Activated CD8-positive, alpha-beta memory T cell treated with anti-CD3 and anti-CD28 coated beads, Interleukin-2, amount 50 U/mL, for 48 hours (primary cell): ENCODE measurements at regions not wholly inside any gene's neighbourhood (a gene's known extent, or its start where the extent isn't known, plus 50 kb on each side); places are given as distances from the start of the nearest gene placed in this dataset.
"Not testable (repeated sequence)": the region's sequence is repeated elsewhere in the genome, so short reads cannot be mapped to it uniquely, and the experiment has no call there.

Source experiments
- DNase-seq: peaks from one replicate; pipeline ENCODE4 v3.0.0-alpha.2; 2020

DNA sequence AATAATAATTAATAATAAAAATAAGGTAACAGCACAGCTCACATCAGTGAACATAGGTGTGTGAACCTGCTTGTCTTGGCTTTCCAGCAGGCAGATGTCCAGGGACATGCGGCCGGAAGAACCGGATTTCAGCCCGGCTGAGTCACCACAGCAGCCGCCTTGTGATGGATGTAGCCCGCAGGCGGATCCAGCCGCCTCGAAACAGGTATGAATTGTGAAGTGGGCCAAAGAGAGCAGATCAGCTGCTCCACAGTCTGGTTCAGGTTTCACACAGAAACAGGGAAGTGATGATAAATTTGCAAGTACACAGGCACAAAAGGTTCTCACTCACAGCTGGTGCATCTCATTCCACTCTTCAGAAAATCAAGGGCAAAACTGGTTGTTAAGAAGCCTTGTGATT lies 55.1 kb downstream of the ID4 start:
- no peak for DNase-seq

DNA sequence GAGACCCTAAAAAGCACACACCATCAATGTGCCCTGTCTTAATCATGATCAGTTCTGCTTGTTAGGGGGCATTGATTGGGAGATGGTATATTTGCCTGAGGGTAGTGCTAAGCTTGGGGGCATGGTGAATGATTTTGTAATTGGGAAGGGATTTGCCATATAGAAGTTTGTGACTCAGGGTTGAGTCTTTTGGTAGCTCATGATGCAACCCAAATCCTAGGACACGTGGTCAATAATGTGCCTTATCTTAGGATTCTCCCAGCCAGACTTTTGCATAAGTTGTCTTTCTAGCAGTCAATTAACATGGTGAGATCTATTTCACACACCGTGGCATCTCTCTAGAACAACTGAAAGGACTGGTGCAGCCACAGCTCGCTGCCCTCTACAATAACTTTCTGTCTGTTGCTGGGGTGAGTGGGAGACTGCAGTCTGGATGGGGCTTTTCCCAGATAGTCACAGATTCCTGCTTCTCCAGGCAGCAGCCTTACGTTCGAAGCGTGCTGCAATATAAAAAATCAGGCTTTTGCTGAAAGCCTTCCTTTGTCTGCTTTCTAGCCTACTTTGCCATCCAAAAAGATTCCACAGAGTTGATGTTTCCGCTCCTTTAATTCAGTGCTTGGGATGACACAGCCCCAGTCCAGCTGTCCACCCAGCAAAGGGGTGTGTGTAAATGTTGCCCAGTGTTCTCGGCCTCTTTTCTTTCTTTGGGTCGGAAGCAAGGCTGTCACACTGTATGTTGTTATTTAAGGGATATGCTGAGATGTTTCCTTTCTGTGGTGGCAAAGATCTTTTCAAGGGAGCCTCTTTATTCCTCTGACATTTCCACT lies 58.9 kb downstream of the ID4 start:
- no peak for DNase-seq

DNA sequence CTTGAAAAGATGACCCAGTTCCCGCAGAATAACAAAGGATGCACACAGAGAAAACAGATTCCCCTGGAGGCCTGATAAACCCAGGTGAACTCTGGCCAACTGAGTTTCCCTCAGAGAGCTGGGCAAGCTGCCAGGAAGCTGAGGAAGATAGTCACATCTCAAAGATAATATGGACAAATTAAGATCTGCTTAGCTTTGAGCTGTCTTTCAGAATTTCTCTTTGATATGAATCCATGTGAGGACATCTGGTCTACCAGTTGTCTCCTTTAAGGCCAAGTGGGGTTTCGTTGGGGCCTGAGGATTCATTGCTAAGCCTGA lies 59.5 kb downstream of the ID4 start:
- DNase-seq, result no peak

DNA sequence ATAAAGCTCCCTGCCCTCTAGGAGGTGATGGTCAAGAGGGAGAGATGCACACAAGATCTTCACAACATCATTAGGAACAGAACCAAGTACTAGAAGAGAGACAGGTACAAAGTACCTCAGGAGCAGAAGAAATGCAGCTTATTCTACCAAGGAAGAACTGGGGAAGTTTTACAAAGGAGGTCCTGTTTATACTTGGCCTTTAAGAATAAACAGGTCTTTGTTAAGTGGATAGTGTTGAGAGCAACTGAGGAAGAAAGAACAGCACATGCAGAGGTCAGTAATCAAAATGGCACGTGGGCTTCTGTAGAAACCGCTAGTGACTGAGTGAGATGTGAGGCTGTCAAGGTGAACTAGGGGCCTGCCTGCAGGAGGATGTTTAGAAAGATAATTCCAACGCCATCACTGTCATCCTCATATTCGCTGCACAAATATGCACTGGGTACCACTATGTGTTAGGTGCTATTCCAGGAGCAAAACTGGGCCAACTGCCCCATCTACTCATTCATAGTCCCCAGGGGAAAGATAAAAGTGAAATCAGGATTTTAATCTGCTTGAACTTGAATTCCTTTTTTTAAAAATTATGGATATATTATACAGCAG lies 61.1 kb downstream of the ID4 start:
- DNase-seq, result no peak

DNA sequence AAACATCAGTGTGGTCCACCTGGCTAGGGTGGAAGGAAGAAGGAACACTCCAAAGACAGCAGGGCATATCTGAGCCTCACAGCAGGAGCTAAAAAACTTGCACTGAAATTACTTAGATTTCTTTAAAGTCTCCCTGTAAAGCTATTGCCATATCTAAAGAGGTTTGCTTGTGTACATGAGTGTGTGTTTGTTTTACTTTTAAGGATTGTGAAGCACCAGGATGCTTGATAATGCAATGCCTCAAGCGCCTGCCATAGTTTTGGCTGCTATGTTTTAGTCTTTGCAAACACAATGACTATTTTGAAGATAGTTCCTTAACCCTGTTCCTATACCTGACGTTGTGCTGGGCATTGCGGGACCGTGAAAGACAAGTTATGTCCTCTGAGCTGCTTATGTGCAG lies 65.0 kb downstream of the ID4 start:
- no peak for DNase-seq

DNA sequence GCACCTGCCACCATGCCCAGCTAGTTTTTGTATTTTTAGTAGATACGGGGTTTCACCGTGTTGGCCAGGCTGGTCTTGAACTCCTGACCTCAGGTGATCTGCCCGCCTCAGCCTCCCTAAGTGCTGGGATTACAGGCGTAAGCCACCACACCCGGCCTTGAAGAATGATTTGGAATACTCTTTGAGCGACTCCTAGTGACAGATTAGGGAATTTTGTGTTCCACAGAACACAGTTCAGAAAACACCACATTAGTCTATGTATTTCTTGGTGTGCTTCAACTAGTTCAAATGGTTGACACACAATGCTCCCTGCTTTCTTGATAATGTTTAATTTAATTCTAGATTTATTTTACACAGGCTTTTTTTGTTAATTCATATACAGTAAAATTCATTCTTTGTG lies 67.2 kb downstream of the ID4 start:
- not testable (repeated sequence) for DNase-seq

DNA sequence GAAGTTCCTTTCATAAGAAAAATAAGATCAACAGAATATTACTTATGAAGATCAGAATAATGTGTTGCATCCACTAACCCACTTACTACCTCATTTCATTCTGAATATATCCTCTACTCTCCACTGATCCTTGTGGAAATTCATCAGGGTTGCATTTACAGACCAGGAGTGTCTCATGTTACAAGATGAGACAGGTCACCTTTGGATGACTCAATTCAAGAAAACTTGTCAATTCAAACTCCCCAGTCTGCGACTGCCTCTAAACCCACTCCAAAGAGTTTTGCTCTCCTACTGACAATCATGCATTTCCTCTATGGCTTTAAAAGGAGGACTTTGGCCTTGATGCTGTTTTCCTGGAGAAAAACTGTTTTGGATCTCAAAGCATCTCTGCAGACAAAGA lies 68.4 kb downstream of the ID4 start:
- DNase-seq, result no peak

DNA sequence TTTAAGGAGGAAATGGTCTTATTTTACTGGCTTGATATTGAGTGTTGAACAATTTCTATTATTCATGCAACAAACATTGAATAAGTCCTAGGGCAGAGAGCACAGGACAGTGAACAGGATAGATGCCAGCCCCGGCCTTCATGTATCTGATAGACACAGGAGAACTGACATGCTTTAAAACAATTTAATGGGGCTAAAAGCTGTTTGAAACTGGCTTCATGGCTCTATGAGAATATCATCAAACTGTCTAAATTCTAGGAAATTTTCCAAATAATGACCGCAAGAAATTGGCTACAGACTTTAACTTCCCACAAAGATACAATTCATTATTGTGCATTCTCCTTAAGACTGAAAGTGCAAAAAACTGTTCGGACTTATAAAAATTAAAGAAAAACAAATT lies 69.0 kb downstream of the ID4 start:
- DNase-seq, result no peak

DNA sequence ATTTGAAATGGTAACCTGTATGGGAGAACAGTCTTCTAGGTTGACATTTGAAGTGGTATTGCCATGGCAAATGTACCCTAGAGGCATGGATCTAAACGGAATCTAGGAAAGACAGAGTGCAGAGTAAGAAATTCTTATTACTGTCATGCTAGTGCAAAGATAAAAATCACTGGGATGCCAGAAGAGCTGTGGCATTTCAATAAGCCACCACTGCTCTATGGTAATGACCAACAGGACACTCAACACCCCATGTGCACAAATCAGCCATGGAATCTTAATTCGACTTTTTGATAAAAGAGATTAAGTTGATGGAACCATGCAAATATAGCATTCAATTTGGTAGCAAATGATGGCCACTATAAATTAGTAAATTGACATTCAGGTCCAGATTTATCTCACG lies 74.1 kb downstream of the ID4 start:
- DNase-seq, result no peak

DNA sequence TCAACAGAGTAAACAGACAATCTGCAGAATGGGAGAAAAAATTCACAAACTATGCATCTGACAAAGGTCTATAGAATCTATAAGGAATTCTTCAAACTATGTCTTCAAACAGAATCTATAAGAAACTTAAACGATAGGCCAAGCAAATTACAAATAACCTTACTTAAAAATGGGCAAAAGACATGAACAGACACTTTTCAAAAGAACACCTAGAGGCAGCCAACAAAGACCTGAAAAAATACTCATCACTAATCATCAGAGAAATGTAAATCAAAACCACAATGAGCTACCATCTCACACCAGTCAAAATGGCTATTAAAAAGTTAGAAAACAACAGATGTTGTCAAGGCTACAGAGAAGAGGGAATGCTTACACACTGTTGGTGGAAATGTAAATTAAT lies 81.3 kb downstream of the ID4 start:
- no peak for DNase-seq

DNA sequence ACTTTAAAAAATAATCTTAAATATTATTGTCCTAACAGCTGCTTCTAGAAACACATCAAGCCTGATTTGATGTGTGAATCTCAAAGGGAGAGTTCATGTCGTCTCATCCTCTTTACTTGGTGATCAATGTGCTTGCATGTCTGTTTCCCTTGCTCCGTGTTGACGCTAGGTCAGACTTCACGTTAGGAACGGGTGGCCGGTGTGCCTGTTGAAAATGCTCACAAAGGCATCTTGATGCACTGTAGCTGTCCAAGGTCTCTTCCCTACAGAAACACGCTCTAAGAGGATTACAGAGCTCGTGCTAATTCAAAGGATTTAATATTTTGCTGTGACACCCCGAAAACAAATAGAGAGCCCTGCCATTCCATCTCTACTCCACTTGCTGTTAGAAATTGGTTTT lies 84.6 kb downstream of the ID4 start:
- DNase-seq, result no peak

DNA sequence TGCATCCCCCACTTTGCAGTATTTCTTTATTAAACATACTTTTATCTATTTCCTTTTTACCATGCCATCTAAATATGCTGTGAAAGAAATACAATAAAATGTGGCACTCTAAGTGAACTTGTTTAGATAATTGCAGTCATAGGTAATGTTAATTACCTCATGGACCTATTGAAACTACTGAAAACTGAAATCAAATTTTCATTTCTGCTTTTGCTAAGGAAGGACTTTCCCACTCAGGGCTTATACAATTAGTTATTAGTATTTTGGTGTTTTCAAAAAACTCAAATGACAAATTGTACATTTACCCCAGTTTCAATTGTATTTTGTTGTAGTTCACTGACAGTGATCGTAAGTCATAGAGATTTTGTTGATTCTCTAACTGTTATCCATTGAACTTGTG lies 88.4 kb downstream of the ID4 start:
- no peak for DNase-seq

DNA sequence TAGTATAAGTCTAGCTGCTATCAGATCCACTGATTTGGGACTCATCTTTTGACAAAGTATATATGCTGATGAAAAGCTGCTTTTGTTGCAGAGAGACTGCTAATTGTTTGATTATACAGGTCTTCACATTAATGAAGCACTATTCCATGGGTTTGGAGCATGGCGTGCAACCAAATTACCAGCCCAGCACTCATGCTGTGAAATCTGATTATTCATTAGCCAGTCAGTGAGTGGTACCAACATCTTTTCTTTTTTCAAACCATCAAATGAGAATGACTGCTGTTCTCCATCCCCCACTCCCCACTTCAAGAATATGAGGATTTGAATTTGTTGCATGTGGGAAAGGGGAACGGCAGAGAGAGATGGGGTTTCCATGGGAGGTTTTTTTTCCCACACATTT lies 91.3 kb downstream of the ID4 start:
- no peak for DNase-seq

DNA sequence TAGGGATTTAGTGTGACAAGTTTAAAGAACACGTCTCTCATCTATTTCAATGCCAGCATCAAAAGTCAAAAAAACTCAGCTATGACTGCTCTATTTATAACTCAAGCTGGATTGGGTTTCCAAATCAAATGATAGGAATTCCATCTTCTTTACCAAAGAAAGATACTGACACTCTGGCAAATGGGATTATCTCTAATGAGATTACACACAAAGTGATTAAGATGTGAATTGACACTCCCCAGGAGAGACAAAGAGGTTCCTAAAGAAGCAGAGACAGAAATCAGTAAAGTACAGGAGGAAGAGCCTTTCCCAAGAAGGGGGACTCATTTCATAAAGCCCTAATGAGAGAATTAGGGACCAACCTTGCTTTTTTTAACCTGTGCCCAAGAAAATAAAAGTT lies 92.1 kb downstream of the ID4 start:
- no peak for DNase-seq

DNA sequence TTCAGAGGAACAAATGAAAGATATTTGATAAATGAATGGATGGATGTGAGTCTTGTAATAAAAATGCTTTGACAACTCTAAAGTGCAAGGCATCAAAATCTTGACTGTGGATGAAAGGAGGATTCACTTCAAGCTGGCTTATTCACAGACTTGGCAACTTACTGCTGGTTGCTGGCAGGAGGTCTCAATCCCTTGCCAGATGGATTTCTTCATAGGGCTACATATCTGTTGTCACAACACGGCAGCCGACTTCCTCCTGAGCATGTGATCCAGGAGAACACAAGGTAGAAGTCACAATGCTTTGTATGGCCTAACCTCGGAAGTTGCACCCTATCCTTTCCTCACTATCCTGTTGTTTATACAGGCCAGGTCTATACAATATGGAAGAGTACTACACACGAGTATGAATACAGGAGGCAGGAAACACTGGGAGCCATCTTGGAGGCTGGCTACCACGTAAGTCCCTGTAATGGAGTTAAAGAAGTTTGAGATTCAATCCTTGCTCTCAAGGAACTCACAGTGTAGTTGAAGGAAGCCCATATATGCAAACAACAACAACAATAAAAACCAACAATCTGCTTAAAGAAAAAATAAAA lies 97.9 kb downstream of the ID4 start:
- DNase-seq, result no peak

DNA sequence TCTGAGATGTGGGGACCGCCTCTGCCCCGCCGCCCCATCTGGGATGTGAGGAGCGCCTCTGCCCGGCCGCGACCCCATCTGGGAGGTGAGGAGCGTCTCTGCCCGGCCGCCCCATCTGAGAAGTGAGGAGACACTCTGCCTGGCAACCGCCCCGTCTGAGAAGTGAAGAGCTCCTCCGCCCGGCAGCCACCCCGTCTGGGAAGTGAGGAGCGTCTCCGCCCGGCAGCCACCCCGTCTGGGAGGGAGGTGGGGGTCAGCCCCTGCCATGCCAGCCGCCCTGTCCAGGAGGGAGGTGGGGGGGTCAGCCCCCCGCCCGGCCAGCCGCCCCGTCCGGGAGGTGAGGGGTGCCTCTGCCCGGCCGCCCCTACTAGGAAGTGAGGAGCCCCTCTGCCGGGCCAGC lies 102.2 kb downstream of the ID4 start:
- DNase-seq, result not testable (repeated sequence)

DNA sequence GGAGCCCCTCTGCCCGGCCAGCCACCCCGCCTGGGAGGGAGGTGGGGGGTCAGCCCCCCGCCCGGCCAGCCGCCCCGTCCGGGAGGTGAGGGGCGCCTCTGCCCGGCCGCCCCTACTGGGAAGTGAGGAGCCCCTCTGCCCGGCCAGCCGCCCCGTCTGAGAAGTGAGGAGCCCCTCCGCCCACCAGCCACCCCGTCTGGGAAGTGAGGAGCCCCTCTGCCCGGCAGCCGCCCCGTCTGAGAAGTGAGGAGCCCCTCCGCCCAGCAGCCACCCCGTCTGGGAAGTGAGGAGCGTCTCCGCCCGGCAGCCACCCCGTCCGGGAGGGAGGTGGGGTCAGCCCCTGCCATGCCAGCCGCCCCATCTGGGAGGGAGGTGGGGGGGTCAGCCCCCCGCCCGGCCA lies 102.8 kb downstream of the ID4 start:
- DNase-seq, result not testable (repeated sequence)

DNA sequence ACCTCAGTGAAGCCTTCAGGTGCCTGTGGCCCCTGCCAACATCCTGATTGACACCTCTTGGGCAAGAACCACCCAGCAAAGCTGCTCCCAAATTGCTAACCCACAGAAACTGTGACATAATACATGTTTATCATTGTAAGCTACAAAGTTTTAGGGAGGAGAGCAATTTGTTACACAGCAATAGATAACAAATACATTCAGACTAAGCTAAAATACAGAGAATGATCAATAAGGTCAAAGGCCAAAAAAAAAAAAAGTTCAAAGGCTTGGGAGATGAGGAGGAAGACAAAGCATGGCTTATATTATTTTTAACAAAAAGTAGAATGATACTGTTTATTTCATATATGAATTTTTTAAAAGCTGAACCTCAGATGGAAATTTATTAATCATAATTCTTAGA lies 105.9 kb downstream of the ID4 start:
- DNase-seq, result no peak

DNA sequence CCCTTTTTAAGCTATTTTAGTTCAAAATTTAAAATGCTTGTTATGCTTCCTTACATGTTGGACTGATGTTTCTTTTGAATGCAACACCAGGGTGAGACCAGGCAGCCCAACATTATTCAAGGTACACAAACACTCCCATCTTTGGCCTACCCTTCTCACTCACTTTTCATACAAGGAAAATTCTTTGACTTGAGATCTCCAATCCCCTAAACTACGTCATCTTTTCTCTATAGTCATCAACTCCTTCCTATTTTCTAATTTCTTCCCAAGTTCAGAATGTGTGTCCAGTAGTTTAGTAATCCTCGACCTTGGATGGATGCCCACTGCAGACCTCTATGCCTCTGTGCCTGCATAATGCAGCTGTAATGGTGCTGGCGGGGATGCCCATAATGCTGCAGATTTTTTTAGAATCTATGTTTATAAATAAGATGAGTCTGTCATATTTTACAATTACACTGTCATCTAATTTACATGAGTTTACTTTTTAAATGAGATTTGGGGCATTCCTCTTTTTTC lies 108.7 kb downstream of the ID4 start:
- no peak for DNase-seq

DNA sequence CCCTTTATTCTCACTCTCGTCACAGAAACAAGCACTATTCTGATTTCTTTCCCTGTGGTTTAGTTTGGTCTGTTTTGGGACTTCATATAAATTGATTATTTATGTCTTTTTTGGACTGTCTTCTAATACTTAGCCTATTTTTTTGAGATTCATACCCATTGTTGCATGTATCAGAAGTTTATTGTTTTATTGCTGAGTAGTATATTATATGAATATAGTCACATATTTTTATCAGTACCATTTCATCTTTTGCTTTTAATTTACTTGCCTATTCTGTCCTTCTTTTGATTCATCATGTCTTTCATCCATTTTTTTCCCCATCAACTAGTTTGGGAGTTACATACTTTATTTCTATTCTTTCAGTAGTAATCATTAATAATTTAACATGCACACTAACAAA lies 112.0 kb downstream of the ID4 start:
- DNase-seq, result no peak

DNA sequence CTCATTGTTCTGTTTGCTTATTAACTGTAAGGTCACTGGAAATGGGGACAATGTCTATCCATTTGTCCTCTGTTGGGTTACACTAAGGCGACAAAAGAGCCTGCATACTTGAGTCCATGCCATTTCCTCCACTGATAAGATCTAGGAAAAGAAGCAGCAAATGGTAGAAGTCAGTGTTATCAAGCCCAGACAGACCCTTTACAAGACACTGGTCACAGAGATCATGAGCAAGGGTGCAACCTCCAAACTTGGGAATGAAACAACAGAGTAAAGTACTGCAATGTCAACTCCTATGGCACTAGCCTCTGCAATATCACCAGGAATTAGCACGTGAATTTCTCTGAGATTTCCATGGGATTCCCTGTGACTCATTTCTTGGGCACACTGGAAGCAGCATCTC lies 126.9 kb downstream of the ID4 start:
- no peak for DNase-seq

DNA sequence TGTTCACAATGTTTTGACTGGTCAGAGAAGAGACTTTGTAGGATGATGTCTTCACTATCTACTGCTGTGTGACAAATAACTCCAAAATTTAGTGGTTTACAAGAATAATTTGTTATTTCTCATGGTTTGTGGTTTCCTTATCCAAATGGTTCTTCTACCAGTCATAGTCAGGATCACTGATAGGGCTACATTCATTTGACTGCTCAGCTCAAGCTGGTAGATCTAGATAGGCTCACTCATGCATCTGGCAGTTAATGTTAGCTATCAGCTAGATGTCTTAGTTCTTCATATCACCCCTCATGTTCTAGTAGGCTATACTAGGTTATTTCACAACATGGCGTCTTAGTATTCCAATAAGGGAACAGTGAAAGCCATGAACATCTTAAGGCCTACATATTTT lies 131.0 kb downstream of the ID4 start:
- no peak for DNase-seq

DNA sequence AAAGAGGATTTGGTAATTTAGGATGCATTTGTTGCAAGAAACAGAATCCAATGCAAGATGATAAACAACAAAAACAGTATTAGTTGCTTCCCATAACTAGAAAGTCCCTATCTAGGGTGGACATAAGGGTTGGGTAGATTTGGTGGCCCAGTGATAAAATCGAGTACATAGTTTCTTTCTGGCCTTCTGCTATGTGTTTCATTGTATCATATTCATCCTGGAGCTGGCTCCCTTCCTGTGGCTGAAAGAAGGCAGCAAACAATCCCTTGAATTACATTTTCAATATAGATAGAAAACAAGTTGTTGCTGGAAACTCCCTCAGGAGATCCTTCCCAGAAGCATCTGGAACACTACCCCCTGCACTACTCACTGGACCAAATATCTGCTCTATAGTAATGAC lies 135.1 kb downstream of the ID4 start:
- no peak for DNase-seq

DNA sequence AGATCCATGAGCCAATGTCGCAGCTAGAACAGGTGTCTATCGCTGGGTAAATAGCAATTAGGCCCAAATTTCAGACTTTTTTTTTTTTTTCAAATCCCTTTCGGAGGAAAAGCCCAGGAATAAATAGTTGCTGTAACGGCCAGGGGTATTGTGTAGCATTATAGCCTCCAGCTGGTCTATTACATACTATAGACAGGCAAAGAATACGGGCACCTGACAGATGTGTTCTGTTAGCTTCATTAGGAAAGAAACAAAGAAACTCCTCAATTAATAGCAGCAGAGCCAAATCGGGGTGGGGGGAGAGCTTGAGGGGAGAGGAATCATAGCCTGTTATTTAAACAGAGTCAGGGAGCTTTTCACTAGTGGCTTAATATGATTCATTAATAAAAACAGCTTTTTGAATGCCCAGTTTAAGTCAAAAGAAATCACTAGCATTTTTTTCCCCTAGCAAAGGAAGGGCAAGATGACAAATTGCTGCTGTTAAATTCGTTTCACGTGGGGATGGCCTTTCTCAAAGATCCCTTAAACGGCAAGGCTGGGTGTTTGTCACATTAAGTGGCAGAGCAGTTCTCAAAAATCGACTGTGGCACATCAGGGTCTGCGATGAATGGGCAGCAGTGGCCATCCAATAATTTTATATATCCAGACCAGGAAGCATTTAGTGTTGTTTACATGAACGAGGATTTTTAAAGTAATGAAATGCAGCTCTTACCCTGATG lies 139.4 kb downstream of the ID4 start:
- DNase-seq, result no peak
